Endothelial cell of umbilical vein (primary cell): ENCODE measurements at regions not wholly inside any gene's neighbourhood (a gene's known extent, or its start where the extent isn't known, plus 50 kb on each side); places are given as distances from the start of the nearest gene placed in this dataset.

ENCODE experiments used
- BruUV-seq: library from RNA; stranded (reverse); fragments of 400-500 nt; replicated peaks from 2 replicates; lab custom pipeline; 2021; lab: Mats Ljungman, UMichigan
- CTCF ChIA-PET: fragments of 300-600, 350-600 bp; sonication (Branson Sonifier 250); formaldehyde crosslinking; loops from one replicate; lab custom pipeline; 2021; ENCODE audit warnings: antibody characterized with exemption, inconsistent platforms; lab: Charles Lee
- POLR2A ChIA-PET: fragments of 300-600, 350-600 bp; sonication (Branson Sonifier 250); formaldehyde crosslinking; loops from one replicate; lab custom pipeline; 2021; ENCODE audit warnings: antibody characterized with exemption, inconsistent platforms; lab: Charles Lee
- DNase-seq: peaks from one replicate; pipeline ENCODE4 v3.0.0-alpha.2; 2011; ENCODE audit warnings: low read depth, low spot score
- FAIRE-seq: peaks from 2 replicates; lab custom pipeline; 2011; peaks lifted over from hg19 to GRCh38; lab: Jason Lieb, UNC
- H2AFZ ChIP-seq: 2 replicates; pipeline ENCODE4 v1.6.0; 2012; ENCODE audit warnings: low read depth, low read length, control low read depth, inconsistent platforms
- H3K27ac ChIP-seq: 2 replicates; pipeline ENCODE4 v1.5.1; 2011; ENCODE audit warnings: low read depth, mild to moderate bottlenecking, control low read depth, low read length, moderate library complexity; ENCODE audit not compliant: insufficient read depth
- H3K27me3 ChIP-seq, 2 experiments: 2 replicates each; pipeline versions ENCODE4 v1.6.0 to v1.6.1; 2011; ENCODE audit warnings: low read length in 2 of 2, mixed read lengths in 1 of 2; ENCODE audit not compliant: control insufficient read depth in 2 of 2, insufficient read depth in 2 of 2
- H3K36me3 ChIP-seq, 2 experiments: 2 replicates in 1 of 2; 3 replicates in 1 of 2; pipeline ENCODE4 v1.5.1; 2011; ENCODE audit warnings: low read length in 2 of 2, mild to moderate bottlenecking in 1 of 2, moderate library complexity in 1 of 2; ENCODE audit not compliant: control insufficient read depth in 2 of 2, insufficient read depth in 2 of 2; ENCODE audit errors: extremely low read depth in 1 of 2
- H3K4me1 ChIP-seq: 3 replicates; pipeline ENCODE4 v1.5.1; 2011; ENCODE audit warnings: mild to moderate bottlenecking, low read length; ENCODE audit not compliant: control insufficient read depth, insufficient read depth; ENCODE audit errors: extremely low read depth
- H3K4me2 ChIP-seq: 2 replicates; pipeline ENCODE4 v1.6.1; 2011; ENCODE audit warnings: low read length, control low read depth, mixed read lengths; ENCODE audit not compliant: insufficient read depth
- H3K4me3 ChIP-seq, 3 experiments: fragments of 200-600 bp in 1 of 3; sonication (generic), shearing (Covaris generic) in 1 of 3; replicated peaks in 1 of 3; 2 replicates each; pipeline ENCODE4 v1.5.1; 2011 to 2016; ENCODE audit warnings: control low read depth in 3 of 3, low read length in 3 of 3, mild to moderate bottlenecking in 2 of 3, inconsistent platforms in 1 of 3, low read depth in 1 of 3, moderate library complexity in 1 of 3; ENCODE audit not compliant: insufficient read depth in 1 of 3
- H3K79me2 ChIP-seq: 2 replicates; pipeline ENCODE4 v1.6.0; 2012; ENCODE audit warnings: low read length, inconsistent platforms; ENCODE audit not compliant: control insufficient read depth, insufficient read depth
- H3K9ac ChIP-seq: replicated peaks from 2 replicates; pipeline ENCODE3; 2011; ENCODE audit warnings: low read length, control low read depth; ENCODE audit not compliant: insufficient read depth; ENCODE audit errors: extremely low read depth
- H3K9me1 ChIP-seq: replicated peaks from 3 replicates; pipeline ENCODE4 v1.6.0; 2011; ENCODE audit warnings: mild to moderate bottlenecking, low read length; ENCODE audit not compliant: control insufficient read depth, insufficient read depth; ENCODE audit errors: extremely low read depth
- H3K9me3 ChIP-seq: replicated peaks from 2 replicates; pipeline ENCODE4 v1.5.1; 2012; ENCODE audit warnings: low read length, inconsistent platforms; ENCODE audit not compliant: control insufficient read depth, insufficient read depth
- H4K20me1 ChIP-seq: replicated peaks from 2 replicates; pipeline ENCODE3; 2011; ENCODE audit warnings: mild to moderate bottlenecking, low read length; ENCODE audit not compliant: control insufficient read depth, insufficient read depth; ENCODE audit errors: extremely low read depth
- EZH2 ChIP-seq: IDR thresholded peaks from 2 replicates; pipeline ENCODE4 v1.6.1; 2012; ENCODE audit warnings: borderline replicate concordance, low read depth, mild to moderate bottlenecking, moderate library complexity, low read length, inconsistent platforms; ENCODE audit not compliant: severe bottlenecking
- FOS ChIP-seq: IDR thresholded peaks from 2 replicates; pipeline ENCODE4 v1.6.1; 2011; ENCODE audit warnings: mild to moderate bottlenecking, low read length, moderate library complexity, borderline replicate concordance; ENCODE audit not compliant: insufficient read depth
- GATA2 ChIP-seq: IDR thresholded peaks from 2 replicates; pipeline ENCODE4 v1.7.0; 2011; ENCODE audit warnings: low read depth, mild to moderate bottlenecking, moderate library complexity, mixed read lengths, low read length; ENCODE audit not compliant: insufficient read length, insufficient read depth
- JUN ChIP-seq: IDR thresholded peaks from 2 replicates; pipeline ENCODE4 v1.6.1; 2011; ENCODE audit warnings: borderline replicate concordance, low read depth; ENCODE audit not compliant: insufficient read length, insufficient read depth
- MYC ChIP-seq: IDR thresholded peaks from one replicate; pipeline ENCODE4 v1.6.1; 2011; ENCODE audit warnings: mild to moderate bottlenecking, low read depth, low read length
- POLR2A ChIP-seq: IDR thresholded peaks from 2 replicates; pipeline ENCODE4 v1.6.1; 2012; ENCODE audit warnings: low read depth, mild to moderate bottlenecking, control low read depth, low read length
- POLR2AphosphoS5 ChIP-seq: IDR thresholded peaks from 2 replicates; pipeline ENCODE4 v1.6.1; 2012; ENCODE audit warnings: low read depth, mild to moderate bottlenecking, control low read depth, low read length, moderate library complexity; ENCODE audit not compliant: insufficient read depth
- dilution Hi-C: fragments of 300-500 bp; cut with MboI; formaldehyde crosslinking; loops from one replicate; pipeline ENCODE4 v1.15.0; 2019; ENCODE audit warnings: low sequenced_read_pairs; ENCODE audit not compliant: extremely low pct_ligation_motif_present
- intact Hi-C: fragments of 100-400 bp; cut with micrococcal nuclease; formaldehyde crosslinking; loops from one replicate; pipeline ENCODE4 v1.10.0; 2022
- TF ChIP-seq, protein P1 (sequence below), 2 donors: IDR thresholded peaks; 1 replicate in 1 of 2; 2 replicates in 1 of 2; pipeline ENCODE4 v1.5.1; 2011; ENCODE audit warnings: low read length in 2 of 2, mild to moderate bottlenecking in 2 of 2, moderate library complexity in 2 of 2, control low read depth in 1 of 2, inconsistent platforms in 1 of 2, low read depth in 1 of 2; ENCODE audit not compliant: insufficient read depth in 1 of 2; ENCODE audit errors: extremely low read depth in 1 of 2
- TF ChIP-seq, protein P2 (sequence below): IDR thresholded peaks from 2 replicates; pipeline ENCODE4 v1.6.1; 2011; ENCODE audit not compliant: insufficient read depth, insufficient read length

DNA sequence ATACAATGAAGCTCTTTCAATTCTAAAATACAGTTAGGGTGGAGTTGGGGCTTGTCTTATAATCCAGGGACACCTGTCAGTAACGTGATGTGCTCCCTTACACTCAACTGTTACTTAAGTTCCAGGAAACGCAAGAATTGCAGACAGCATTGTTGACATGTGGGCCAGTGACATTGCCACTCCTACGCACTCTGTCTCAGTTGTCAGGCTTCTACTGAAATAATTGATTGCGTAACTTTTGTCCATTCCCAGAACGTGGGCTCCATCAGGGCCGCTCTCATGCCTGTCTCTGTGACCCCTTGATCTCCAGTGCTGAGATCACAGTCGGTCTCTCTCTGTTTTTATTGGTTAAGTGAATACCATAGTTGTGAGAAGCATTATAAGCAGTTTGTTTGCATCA is 487.8 kb downstream of the GALR1 start:
- no peak for DNase-seq
- H3K4me3 ChIP-seq, result no peak overlapping the region
- H4K20me1 ChIP-seq, result no peaks in the 10 kb centered on the region
- no peaks in the 10 kb centered on the region for H3K4me1 ChIP-seq
- no peak overlapping the region for H3K4me2 ChIP-seq
- no peaks in the 10 kb centered on the region for H3K27me3 ChIP-seq
- no peak overlapping the region for H3K27ac ChIP-seq
- FAIRE-seq, result no peak
- no peak overlapping the region for H3K9ac ChIP-seq
- intact Hi-C loops (no loop called here), dilution Hi-C loops (no loop called here)
- CTCF ChIA-PET, result no interaction called here
- no peaks in the 10 kb centered on the region for H3K79me2 ChIP-seq
- H3K36me3 ChIP-seq, result no peaks in the 10 kb centered on the region
- BruUV-seq, result no TSS peak
- H2AFZ ChIP-seq, result no peak overlapping the region
- H3K9me3 ChIP-seq, result peaks cover 10% of the 10 kb centered on the region
- no peak for TF ChIP-seq POLR2A
- TF ChIP-seq JUN, result no peak
- TF ChIP-seq, protein P1, sequence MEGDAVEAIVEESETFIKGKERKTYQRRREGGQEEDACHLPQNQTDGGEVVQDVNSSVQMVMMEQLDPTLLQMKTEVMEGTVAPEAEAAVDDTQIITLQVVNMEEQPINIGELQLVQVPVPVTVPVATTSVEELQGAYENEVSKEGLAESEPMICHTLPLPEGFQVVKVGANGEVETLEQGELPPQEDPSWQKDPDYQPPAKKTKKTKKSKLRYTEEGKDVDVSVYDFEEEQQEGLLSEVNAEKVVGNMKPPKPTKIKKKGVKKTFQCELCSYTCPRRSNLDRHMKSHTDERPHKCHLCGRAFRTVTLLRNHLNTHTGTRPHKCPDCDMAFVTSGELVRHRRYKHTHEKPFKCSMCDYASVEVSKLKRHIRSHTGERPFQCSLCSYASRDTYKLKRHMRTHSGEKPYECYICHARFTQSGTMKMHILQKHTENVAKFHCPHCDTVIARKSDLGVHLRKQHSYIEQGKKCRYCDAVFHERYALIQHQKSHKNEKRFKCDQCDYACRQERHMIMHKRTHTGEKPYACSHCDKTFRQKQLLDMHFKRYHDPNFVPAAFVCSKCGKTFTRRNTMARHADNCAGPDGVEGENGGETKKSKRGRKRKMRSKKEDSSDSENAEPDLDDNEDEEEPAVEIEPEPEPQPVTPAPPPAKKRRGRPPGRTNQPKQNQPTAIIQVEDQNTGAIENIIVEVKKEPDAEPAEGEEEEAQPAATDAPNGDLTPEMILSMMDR (IDR thresholded peaks at IDR 0.05; ENCODE audit: extremely low read depth in 1 of 2, insufficient read depth in 1 of 2, low read depth in 1 of 2, low read length in 2 of 2), result no peak
- TF ChIP-seq EZH2, result no peak
- TF ChIP-seq, protein P2, sequence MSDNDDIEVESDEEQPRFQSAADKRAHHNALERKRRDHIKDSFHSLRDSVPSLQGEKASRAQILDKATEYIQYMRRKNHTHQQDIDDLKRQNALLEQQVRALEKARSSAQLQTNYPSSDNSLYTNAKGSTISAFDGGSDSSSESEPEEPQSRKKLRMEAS, result no peak
- no peak for TF ChIP-seq MYC
- no peak for TF ChIP-seq GATA2
- TF ChIP-seq FOS, result no peak
- no peak for TF ChIP-seq POLR2AphosphoS5
- no peaks in the 10 kb centered on the region for H3K9me1 ChIP-seq
- POLR2A ChIA-PET, result no interaction called here
